M059J (cell line): ENCODE measurements at regions not wholly inside any gene's neighbourhood (a gene's known extent, or its start where the extent isn't known, plus 50 kb on each side); places are given as distances from the start of the nearest gene placed in this dataset.

ENCODE experiments used
- DNase-seq: peaks from one replicate; pipeline ENCODE4 v3.0.0-alpha.2; 2012; ENCODE audit warnings: low read depth

DNA sequence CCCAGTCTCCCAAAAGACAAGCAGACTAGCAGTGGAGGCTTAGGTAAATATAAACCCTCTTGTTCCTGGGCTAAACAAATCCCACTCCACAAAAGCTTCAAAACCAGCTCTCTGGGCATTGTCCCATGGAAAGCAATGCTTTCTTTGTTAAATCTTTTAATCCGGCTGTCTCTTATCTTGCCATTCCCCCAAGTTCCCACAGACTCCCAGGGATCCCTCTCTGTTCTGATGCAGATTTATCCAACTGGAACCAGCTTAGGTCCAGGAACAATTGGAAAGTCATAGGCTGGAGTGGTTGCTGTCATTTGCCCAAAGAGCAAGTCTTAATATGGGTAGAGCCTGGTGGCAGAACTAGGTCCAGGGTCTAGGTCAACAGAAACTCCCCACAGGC, 110.1 kb upstream of the ATP1A1 start:
- DNase-seq: no peak

GRCh38 chr1:116265931-116266863, 106.8 kb upstream of the ATP1A1 start:
- DNase-seq: no peak

DNA sequence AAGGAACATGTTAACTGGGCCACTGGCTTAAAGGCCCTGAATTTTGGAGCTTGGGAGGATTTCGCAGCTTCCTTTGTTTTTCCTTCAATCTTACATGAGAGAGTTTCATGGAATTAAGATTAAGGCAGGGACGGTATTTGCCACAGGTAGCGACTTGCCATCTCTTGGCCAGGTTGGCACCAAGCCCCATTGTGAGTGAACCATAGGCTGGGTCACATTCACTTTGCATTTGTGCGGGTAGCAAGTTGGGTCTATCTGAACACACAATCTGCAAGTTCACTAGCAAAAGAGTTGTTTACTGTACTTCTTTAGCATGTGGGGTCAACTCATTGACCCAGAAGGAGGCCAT, 106.2 kb upstream of the ATP1A1 start:
- no peak for DNase-seq

DNA sequence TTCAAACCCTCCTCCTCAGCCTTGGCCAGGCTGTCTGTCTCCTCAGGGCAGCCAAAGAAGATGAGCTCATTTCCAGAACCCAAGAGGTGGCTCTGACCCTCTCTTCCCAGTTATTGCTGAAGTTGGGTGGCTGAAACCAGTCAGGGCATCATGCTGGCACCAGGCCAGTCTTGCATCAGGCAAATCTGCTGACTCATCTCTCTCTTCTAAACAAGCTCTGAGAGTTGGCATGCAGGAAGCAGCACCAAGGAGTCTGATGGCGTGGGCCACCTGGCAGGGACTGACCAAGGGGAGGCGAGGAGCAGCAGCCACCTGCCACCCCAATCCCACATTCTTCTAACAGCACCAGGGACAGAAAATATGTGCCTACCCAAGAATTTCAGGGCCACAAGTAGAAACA, 104.8 kb upstream of the ATP1A1 start:
- DNase-seq: peak; percentile 81

GRCh38 chr1:116270316-116271057, 102.6 kb upstream of the ATP1A1 start:
- no peak for DNase-seq

DNA sequence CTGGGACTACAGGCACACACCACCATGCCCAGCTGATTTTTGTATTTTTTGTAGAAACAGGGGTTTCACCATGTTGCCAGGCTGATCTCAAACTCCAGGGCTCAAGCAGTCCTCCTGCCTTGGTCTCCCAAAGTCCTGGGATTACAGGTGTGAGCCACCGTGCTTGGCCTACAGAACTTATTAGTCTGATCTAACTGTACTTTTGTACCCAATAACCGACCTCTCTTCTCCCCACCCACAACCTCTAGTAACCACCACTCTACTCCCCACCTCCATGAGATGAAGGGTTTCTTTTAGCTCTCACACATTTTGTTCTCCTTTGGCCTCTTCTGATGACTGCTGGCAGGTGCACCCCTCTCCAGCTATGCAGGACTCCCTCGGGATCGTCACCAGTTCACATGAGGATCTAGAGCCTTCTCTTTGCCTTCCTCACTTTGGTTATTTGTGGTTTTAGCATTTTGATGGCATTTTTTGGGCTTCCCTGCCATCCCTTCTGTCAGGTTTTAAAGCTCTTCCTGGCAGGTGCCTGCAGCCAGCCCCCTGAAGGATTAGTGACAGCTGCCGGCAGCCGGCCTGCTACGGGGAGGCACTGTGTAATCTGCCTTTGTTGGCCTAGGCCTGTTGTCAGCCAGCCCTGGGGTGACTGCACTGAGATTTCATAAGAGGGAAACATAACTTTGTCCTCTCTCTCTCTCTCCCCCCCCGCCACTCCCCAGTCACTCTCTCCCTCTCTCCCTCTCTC, 99.8 kb upstream of the ATP1A1 start:
- no peak for DNase-seq

DNA sequence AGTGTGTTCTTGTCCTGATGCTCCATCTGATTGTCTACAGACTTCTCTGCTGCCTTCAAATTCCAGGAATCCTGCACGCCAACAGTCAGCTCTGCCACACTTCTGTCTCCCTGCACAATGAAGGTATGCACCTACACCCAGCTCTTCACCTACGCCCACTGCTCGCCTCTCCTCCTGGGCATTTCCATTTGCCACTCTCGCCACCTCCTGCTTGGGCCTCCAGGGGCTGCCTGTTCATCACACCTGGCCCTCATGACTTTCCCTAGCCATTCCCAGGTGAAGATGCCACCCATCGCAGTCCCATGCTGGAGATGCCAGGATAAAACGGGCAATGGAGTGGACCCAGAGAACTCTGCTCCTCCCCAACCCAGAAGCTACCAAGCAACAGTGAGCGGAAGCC, 96.5 kb upstream of the ATP1A1 start:
- DNase-seq: no peak

DNA sequence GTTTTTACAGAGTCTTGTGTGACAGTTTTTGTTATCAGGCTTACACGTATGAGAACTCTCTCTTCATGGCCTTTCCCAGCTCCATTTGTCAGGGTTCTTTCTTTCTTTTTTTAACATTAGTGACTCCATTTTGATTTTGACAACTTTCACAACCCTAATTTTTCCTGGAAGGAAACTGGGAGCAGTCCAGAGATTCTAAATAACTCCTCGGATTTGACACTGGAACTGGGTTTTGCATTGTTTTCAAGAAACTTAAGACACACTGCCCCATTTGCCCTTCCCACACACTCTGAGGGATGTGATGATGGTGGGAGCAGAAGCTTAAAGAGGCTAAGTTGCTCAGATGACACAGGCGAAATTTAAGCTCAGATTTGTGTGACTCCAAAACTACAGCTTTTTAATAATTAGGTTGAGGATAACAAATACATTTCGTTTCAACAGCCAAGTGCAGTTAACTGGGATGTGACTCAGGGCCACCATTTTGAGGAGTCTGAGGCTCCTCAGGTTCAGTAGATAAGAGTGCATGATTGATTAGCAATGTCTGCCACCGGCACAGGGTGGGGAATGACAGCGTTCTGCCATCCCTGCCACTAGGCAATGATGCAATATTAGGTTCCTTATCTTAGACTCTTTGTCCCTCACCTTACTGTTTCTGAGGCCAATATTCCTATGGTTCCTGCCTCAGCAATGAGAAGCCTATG, 95.1 kb upstream of the ATP1A1 start:
- no peak for DNase-seq

DNA sequence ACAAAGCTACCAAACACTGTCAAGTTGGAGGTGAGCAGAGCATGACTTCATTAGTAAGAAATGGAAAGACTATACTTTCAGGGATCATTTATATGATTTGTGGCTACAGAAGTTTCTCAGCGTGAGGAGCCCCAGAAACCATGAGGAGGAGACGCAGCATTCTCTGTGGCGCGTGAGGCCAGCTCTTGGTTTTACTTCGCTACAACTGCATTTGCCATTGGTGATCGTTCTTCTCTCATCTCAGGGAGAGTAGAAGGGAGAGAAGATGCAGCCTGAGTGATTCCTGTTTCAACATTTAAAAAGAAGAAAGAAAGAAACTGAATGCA, 94.5 kb upstream of the ATP1A1 start:
- DNase-seq: no peak

DNA sequence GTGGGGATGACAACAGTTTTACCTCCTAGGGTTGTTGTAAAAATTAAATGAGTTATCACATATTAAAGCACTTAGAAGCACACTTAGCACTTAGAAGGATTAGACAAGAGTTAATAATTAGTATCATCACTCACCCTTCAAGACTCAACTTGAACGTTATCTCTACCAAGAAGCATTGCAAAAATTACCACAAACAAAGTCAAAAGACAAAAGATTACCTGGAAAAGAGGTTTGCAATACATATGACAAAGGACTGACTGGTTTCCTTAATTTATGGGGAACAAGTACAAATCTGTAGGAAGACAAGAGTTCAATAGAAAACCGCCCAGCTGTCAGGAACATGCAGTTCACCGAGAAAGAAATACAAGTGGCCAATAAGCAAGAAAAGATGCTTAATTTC, 93.3 kb upstream of the ATP1A1 start:
- no peak for DNase-seq

DNA sequence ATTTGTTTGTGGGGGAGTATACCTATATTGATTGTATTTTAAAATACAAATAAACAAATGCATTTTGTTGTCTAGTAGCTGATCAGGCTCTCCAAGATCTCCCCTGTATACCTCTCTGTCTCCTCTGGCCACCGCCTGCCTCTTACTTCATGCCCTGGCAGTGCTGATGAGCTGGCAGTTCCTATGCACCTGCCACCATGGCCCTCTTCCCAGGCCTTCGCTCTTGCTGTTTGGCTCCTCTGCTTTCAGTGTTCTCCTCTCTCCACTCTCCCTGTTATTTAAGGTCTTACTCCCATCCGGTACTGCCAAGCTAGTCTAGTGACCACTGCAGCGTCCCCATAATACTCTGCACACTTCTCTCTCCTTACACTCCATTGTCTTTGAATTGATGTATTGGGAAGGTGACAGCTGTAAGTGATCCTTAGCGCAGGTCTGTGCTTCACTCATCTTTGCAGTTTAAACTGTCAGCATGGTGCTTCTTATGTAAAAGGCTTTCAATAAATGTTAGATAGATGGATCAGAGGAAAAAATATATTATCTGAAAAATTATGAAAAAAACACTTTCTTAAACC, 88.1 kb upstream of the ATP1A1 start:
- DNase-seq: no peak

GRCh38 chr1:116286541-116286971, 86.5 kb upstream of the ATP1A1 start:
- peak; percentile 92 for DNase-seq

DNA sequence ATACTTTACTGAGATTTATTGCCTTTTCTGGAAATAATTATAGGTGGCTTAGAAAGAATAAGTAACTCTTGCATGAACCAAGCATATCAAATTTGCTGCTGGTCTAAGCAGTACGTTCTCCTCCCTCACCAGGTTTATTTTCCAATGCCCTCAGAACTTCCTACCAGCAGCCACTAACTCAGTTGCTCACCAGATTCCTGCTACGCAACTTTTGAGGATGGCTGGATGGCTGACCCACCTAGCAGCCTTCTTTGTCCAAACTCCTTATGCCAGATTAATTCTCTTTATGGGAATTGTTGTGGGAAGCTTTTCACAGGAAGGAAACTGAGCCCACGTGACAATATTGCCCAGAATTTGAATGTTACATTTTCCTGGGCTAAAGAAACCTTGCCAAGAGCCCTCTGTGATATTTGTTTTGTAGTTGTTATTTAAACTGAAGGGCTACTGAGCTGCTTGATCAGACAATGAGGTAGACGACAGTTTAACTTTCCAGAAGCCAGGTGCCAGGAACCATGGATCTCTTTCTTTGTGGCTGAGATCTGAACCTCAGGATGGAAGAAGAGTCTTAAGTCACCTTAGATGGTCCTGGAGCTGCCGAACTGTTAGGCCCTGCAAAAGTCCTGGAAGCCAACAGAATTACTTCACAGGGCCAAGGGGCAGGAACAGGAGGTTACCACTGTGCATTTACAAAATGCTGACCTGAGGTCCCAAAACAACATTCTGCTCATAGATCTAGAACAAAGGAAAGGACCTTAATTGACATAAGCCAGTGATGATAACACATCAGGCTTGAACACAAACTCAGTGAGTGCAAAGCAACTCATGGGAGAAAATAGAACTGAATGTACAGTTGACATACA, 85.5 kb upstream of the ATP1A1 start:
- no peak for DNase-seq

DNA sequence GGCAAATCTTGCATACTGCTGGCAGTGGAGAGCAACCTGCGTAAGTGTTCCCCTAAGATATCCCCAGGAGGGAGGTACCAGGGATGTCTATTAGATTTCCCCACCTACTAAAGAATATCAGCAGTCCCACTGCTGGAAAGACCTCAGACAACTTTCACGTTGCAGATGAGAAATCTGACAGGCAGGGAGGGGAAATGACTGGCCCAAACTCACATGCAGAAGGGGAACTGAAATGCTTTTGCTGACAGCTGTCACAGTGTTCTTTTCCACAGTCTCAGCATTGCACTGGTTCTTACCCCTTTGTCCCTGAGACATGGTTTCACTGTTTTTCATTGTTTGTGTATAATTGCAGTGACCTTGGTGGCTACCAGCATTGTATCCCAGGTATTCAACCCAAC, 84.8 kb upstream of the ATP1A1 start:
- no peak for DNase-seq

GRCh38 chr1:116289193-116289592, 83.9 kb upstream of the ATP1A1 start:
- DNase-seq: peak; percentile 43

GRCh38 chr1:116290085-116290705, 82.8 kb upstream of the ATP1A1 start:
- DNase-seq: peak; percentile 97

DNA sequence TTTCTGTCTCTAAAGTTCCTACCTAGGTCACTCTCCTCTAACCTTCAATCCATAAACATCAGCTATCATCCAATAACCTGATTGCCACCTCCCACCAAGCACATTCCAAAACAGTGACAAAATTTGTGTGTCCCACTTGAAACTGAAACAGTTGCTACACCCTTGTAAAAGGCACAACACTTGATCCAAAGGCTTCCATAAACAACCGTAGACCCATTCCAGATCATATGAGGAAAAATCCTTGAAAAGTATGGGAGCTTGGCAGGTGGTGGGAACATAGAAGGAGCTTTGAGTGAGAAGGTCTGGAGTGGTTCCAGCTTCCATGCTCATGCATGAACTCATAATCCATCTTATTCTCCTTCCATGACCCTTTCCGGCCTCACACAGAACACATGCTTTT, 82.0 kb upstream of the ATP1A1 start:
- DNase-seq: peak; percentile 32

DNA sequence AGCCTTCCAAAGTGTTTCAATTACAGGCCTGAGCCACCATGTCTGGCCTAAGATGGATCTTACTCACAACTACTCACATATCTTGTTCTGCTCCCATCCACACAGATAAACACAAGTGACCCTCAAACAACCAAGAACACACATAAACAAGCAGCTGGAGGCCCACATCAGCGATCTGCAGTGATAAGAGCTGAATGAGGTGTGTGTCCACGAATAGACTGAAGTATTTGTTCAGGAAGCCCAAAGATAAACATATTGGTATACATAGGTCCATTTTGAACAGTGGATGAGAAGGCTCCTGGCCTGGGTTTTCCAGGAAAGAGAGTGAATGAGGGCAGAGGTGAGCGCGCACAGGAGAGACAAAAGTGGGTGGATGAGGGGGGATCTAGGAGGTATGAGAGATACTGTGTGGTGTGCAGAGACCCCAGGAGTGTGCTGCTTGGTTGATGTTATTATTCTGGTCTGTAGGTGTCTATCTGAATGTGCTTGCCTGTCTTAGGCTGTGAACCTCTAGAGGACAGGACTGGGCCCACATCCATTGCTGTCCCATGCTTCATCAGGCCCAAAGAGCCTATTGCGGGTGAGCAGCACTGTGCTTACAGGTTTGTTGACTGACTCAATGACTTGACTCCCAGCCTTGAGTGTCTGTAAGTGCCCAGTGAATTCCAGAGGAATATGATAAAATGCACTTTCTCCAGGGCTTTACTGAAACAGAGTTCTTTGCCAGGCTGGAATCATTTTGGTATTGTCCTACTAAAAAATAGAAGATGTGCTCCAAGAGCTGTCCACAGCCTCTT, 79.9 kb upstream of the ATP1A1 start:
- peak; percentile 63 for DNase-seq

- no peak for DNase-seq
Observed at GRCh38 chr1:116297495-116298212, 75.4 kb upstream of the ATP1A1 start.
